ENCODE measurements at regions not wholly inside any gene's neighbourhood (a gene's known extent, or its start where the extent isn't known, plus 50 kb on each side); places are given as distances from the start of the nearest gene placed in this dataset.
"Not testable (repeated sequence)": the region's sequence is repeated elsewhere in the genome, so short reads cannot be mapped to it uniquely, and the experiment has no call there.

- no peak overlapping the region for H3K4me3 ChIP-seq
- WGBS, 5 donors, result 90 to 97% (median 93%) methylated on average over 8 of the region's 8 CpGs
- peaks cover 3 to 53% (median 24%) of the 10 kb centered on the region in 4 donors for H3K9me3 ChIP-seq
- H3K36me3 ChIP-seq, result no peaks in the 10 kb centered on the region
- intact Hi-C loops (cut with DNase I; ENCODE audit: low total_unique reads), result no loop called here
- DNase-seq, result no peak
- H3K4me1 ChIP-seq, result no peaks in the 10 kb centered on the region
- TF ChIP-seq POLR2AphosphoS5 (IDR thresholded peaks at IDR 0.05) (no peak), CTCF (IDR thresholded peaks at IDR 0.05) (no peak), POLR2A (IDR thresholded peaks at IDR 0.05) (no peak), EP300 (IDR thresholded peaks at IDR 0.05) (no peak)
- H3K27me3 ChIP-seq, result no peaks in the 10 kb centered on the region
- H3K27ac ChIP-seq, result no peak overlapping the region
Measured at GRCh38 chr7:153217032-153217431, 457.5 kb downstream of the ACTR3B start.

GRCh38 chr7:153224890-153225289, 465.3 kb downstream of the ACTR3B start:
- intact Hi-C loops (cut with DNase I; ENCODE audit: low total_unique reads), result no loop called here
- Histone ChIP-seq H3K36me3 (no peaks in the 10 kb centered on the region), H3K27ac (no peak overlapping the region), H3K9me3 (peaks cover 0 to 52% (median 29%) of the 10 kb centered on the region in 4 donors), H3K4me1 (no peaks in the 10 kb centered on the region), H3K4me3 (no peak overlapping the region), H3K27me3 (no peaks in the 10 kb centered on the region)
- 69 to 91% (median 86%) methylated on average over 1 of the region's 1 CpG for WGBS, 5 donors
- TF ChIP-seq CTCF (IDR thresholded peaks at IDR 0.05) (no peak), POLR2A (IDR thresholded peaks at IDR 0.05) (no peak), POLR2AphosphoS5 (IDR thresholded peaks at IDR 0.05) (no peak), EP300 (IDR thresholded peaks at IDR 0.05) (no peak)
- DNase-seq, result no peak

- H3K36me3 ChIP-seq; H3K4me3 ChIP-seq; H3K4me1 ChIP-seq; H3K27ac ChIP-seq; H3K27me3 ChIP-seq; intact Hi-C loops (cut with DNase I; ENCODE audit: low total_unique reads); DNase-seq: not testable (repeated sequence)
- WGBS, 5 donors, result 70 to 75% (median 74%) methylated on average over 7 of the region's 7 CpGs
- peaks cover 0 to 26% (median 8%) of the 10 kb centered on the region in 4 donors for H3K9me3 ChIP-seq
Measured at GRCh38 chr7:153245136-153245535, 485.6 kb downstream of the ACTR3B start.

GRCh38 chr7:153245809-153246208, 486.3 kb downstream of the ACTR3B start:
- no peaks in the 10 kb centered on the region for H3K4me1 ChIP-seq
- intact Hi-C loops (cut with DNase I; ENCODE audit: low total_unique reads), result no loop called here
- no peaks in the 10 kb centered on the region for H3K27me3 ChIP-seq
- no peak overlapping the region for H3K4me3 ChIP-seq
- no peak for DNase-seq
- WGBS, 5 donors, result 69 to 100% (median 87%) methylated on average over 1 of the region's 1 CpG
- H3K27ac ChIP-seq, result no peak overlapping the region
- H3K9me3 ChIP-seq, result peaks cover 0 to 24% (median 8%) of the 10 kb centered on the region in 4 donors
- H3K36me3 ChIP-seq, result no peaks in the 10 kb centered on the region
- TF ChIP-seq EP300 (IDR thresholded peaks at IDR 0.05), result no peak

GRCh38 chr7:153247926-153248325, 488.4 kb downstream of the ACTR3B start:
- H3K9me3 ChIP-seq, result peaks cover 0 to 21% (median 8%) of the 10 kb centered on the region in 4 donors
- no peaks in the 10 kb centered on the region for H3K36me3 ChIP-seq
- no peak for DNase-seq
- H3K27ac ChIP-seq, result no peak overlapping the region
- intact Hi-C loops (cut with DNase I; ENCODE audit: low total_unique reads), result no loop called here
- H3K4me3 ChIP-seq, result no peak overlapping the region
- 25 to 31% (median 29%) methylated on average over 4 of the region's 4 CpGs for WGBS, 5 donors
- TF ChIP-seq POLR2AphosphoS5 (IDR thresholded peaks at IDR 0.05) (peak in 1 of 3 donors; percentile 35), EP300 (IDR thresholded peaks at IDR 0.05) (no peak)
- no peaks in the 10 kb centered on the region for H3K27me3 ChIP-seq
- no peaks in the 10 kb centered on the region for H3K4me1 ChIP-seq

GRCh38 chr7:153258686-153259085, 499.1 kb downstream of the ACTR3B start:
- no peak overlapping the region for H3K4me3 ChIP-seq
- no peak overlapping the region for H3K27ac ChIP-seq
- H3K4me1 ChIP-seq, result no peaks in the 10 kb centered on the region
- H3K9me3 ChIP-seq, result peaks cover 0 to 6% (median 0%) of the 10 kb centered on the region in 4 donors
- intact Hi-C loops (cut with DNase I; ENCODE audit: low total_unique reads), result no loop called here
- WGBS, 5 donors, result 48 to 68% (median 51%) methylated on average over 6 of the region's 6 CpGs
- no peak for DNase-seq
- H3K36me3 ChIP-seq, result no peaks in the 10 kb centered on the region
- TF ChIP-seq POLR2AphosphoS5 (IDR thresholded peaks at IDR 0.05) (no peak), POLR2A (IDR thresholded peaks at IDR 0.05) (no peak), EP300 (IDR thresholded peaks at IDR 0.05) (no peak), CTCF (IDR thresholded peaks at IDR 0.05) (no peak)
- H3K27me3 ChIP-seq, result no peaks in the 10 kb centered on the region
